GM12864 (cell line): ENCODE measurements at regions not wholly inside any gene's neighbourhood (a gene's known extent, or its start where the extent isn't known, plus 50 kb on each side); places are given as distances from the start of the nearest gene placed in this dataset.

Experiments used
- DNase-seq: peaks from one replicate; pipeline ENCODE4 v3.0.0-alpha.2; 2011; ENCODE audit warnings: low read depth
- H3K4me3 ChIP-seq: 2 replicates; pipeline ENCODE4 v1.5.1; 2011; ENCODE audit warnings: mild to moderate bottlenecking, low read depth, low read length, control low read depth
- CTCF ChIP-seq: IDR thresholded peaks from 2 replicates; pipeline ENCODE4 v1.5.1; 2011; ENCODE audit warnings: low read depth, mild to moderate bottlenecking, moderate library complexity, low read length, control low read depth, inconsistent platforms; ENCODE audit errors: missing control alignments

- no peak overlapping the region for H3K4me3 ChIP-seq
- DNase-seq: no peak
- no peak for TF ChIP-seq CTCF
Measured at GRCh38 chr14:84535484-84535883, 994.5 kb upstream of the FLRT2 start.

GRCh38 chr14:84535976-84536375 is 994.0 kb upstream of the FLRT2 start:
- no peak for DNase-seq
- no peak for TF ChIP-seq CTCF
- no peak overlapping the region for H3K4me3 ChIP-seq

- DNase-seq: no peak
Measured at GRCh38 chr14:84541018-84541417, 988.9 kb upstream of the FLRT2 start.

GRCh38 chr14:84543859-84544258 is 986.1 kb upstream of the FLRT2 start:
- TF ChIP-seq CTCF: no peak
- H3K4me3 ChIP-seq: no peak overlapping the region

More at GRCh38 chr14:84541018-84541417, 988.9 kb upstream of the FLRT2 start:
- no peak for TF ChIP-seq CTCF
- no peak overlapping the region for H3K4me3 ChIP-seq

GRCh38 chr14:84544486-84545131 is 985.3 kb upstream of the FLRT2 start:
- TF ChIP-seq CTCF: no peak
- H3K4me3 ChIP-seq: no peak overlapping the region
- DNase-seq: no peak

More at GRCh38 chr14:84543859-84544258, 986.1 kb upstream of the FLRT2 start:
- no peak for DNase-seq

- no peak for TF ChIP-seq CTCF
- no peak overlapping the region for H3K4me3 ChIP-seq
- no peak for DNase-seq
Measured at GRCh38 chr14:84546236-84546635, 983.7 kb upstream of the FLRT2 start.

- no peak for TF ChIP-seq CTCF
- DNase-seq: no peak
- H3K4me3 ChIP-seq: no peak overlapping the region
Measured at GRCh38 chr14:84554136-84554535, 975.8 kb upstream of the FLRT2 start.
